ENCODE measurements at regions not wholly inside any gene's neighbourhood (a gene's known extent, or its start where the extent isn't known, plus 50 kb on each side); places are given as distances from the start of the nearest gene placed in this dataset.

DNA sequence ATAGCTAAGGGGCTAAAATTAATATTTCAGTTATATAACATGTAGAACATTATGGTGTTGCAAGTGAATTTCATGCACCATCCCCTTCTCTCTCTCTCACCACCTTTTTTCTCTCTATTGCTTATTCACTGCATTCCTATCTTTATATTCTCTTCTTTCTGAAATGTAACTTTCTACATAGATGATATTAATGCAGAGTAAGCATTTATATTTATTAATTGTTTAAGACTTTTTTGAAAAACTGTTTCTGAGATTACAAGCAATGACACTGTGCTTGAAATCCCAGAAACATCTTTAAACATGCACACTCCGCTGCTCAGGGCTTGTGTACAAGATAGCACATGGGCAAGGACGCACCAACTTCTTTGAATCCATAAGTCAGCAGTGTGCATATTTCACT lies 567.7 kb upstream of the SGCD start:
- CTCF ChIA-PET: no interaction called here

More for the DNA sequence above, 567.7 kb upstream of the SGCD start:
- Histone ChIP-seq H4K20me1 (ENCODE audit: insufficient read depth) (no peaks in the 10 kb centered on the region), H3K9me2 (ENCODE audit: insufficient read depth) (no peaks in the 10 kb centered on the region), H3K9ac (ENCODE audit: low read length) (no peak overlapping the region), H2AFZ (ENCODE audit: low read depth, low read length, poor library complexity, severe bottlenecking) (no peak overlapping the region), H3K9me3 (ENCODE audit: control insufficient read depth in 1 of 2, insufficient read depth in 1 of 2, low read depth in 1 of 2, low read length in 2 of 2) (peaks cover 4 to 26% of the 10 kb centered on the region in 2 experiments; a peak in 2 of 4 replicates), H3K27me3 (ENCODE audit: insufficient read depth, low read length) (no peaks in the 10 kb centered on the region), H3K79me2 (ENCODE audit: insufficient read depth, low read length) (no peaks in the 10 kb centered on the region), H3K27ac (ENCODE audit: low read depth, low read length) (no peak overlapping the region), H3K4me3 (replicated peaks in 1 of 2; ENCODE audit: low read depth in 1 of 2, low read length in 2 of 2) (no peak overlapping the region), H3K36me3 (ENCODE audit: control insufficient read depth in 1 of 2, insufficient read depth in 2 of 2, low read length in 2 of 2) (no peaks in the 10 kb centered on the region), H3K4me1 (ENCODE audit: control insufficient read depth in 1 of 2, insufficient read depth in 2 of 2, low read length in 2 of 2) (no peaks in the 10 kb centered on the region), H3K4me2 (ENCODE audit: low read length) (no peak overlapping the region)
- ATAC-seq: no peak
- TF ChIP-seq CEBPB (IDR thresholded peaks at IDR 0.05; ENCODE audit: low read depth): no peak
- no peak for TF ChIP-seq ZNF274 (IDR thresholded peaks at IDR 0.05; ENCODE audit: low read depth, low read length)
- TF ChIP-seq, protein P1, sequence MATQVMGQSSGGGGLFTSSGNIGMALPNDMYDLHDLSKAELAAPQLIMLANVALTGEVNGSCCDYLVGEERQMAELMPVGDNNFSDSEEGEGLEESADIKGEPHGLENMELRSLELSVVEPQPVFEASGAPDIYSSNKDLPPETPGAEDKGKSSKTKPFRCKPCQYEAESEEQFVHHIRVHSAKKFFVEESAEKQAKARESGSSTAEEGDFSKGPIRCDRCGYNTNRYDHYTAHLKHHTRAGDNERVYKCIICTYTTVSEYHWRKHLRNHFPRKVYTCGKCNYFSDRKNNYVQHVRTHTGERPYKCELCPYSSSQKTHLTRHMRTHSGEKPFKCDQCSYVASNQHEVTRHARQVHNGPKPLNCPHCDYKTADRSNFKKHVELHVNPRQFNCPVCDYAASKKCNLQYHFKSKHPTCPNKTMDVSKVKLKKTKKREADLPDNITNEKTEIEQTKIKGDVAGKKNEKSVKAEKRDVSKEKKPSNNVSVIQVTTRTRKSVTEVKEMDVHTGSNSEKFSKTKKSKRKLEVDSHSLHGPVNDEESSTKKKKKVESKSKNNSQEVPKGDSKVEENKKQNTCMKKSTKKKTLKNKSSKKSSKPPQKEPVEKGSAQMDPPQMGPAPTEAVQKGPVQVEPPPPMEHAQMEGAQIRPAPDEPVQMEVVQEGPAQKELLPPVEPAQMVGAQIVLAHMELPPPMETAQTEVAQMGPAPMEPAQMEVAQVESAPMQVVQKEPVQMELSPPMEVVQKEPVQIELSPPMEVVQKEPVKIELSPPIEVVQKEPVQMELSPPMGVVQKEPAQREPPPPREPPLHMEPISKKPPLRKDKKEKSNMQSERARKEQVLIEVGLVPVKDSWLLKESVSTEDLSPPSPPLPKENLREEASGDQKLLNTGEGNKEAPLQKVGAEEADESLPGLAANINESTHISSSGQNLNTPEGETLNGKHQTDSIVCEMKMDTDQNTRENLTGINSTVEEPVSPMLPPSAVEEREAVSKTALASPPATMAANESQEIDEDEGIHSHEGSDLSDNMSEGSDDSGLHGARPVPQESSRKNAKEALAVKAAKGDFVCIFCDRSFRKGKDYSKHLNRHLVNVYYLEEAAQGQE (IDR thresholded peaks at IDR 0.05; ENCODE audit: low read depth): no peak
- TF ChIP-seq, protein P2, sequence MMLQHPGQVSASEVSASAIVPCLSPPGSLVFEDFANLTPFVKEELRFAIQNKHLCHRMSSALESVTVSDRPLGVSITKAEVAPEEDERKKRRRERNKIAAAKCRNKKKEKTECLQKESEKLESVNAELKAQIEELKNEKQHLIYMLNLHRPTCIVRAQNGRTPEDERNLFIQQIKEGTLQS (IDR thresholded peaks at IDR 0.05): no peak
- TF ChIP-seq CBX3 (IDR thresholded peaks at IDR 0.05; ENCODE audit: low read depth): no peak
- no peak for TF ChIP-seq EZH2 (IDR thresholded peaks at IDR 0.05)
- no peak for TF ChIP-seq JUND (IDR thresholded peaks at IDR 0.05)
- POLR2A ChIA-PET: no interaction called here
- RAD21 ChIA-PET (ENCODE audit: low non-redundant PET in 1 of 2, low total read pairs in 2 of 2, uncharacterized antibody in 2 of 2, unreplicated experiment in 2 of 2): no interaction called here
- no peak for DNase-seq (ENCODE audit: low read depth, low spot score)
- intact Hi-C loops (cut with micrococcal nuclease): no loop called here
- no TSS peak for BruUV-seq (replicated peaks)
